GM19395 (cell line): ENCODE measurements at regions not wholly inside any gene's neighbourhood (a gene's known extent, or its start where the extent isn't known, plus 50 kb on each side); places are given as distances from the start of the nearest gene placed in this dataset.

Experiments used
- ATAC-seq: cut with Tn5 transposase; IDR thresholded peaks from one replicate; pipeline ENCODE4 v1.9.1; 2021; ENCODE audit warnings: mild to moderate bottlenecking, moderate library complexity; ENCODE audit not compliant: unreplicated experiment

- no peak for ATAC-seq
These were observed 160.0 kb downstream of the TANC2 start for GRCh38 chr17:63125987-63126386.

GRCh38 chr17:63126607-63127006, 160.6 kb downstream of the TANC2 start:
- no peak for ATAC-seq

GRCh38 chr17:63132459-63132911, 166.4 kb downstream of the TANC2 start:
- ATAC-seq = no peak

- ATAC-seq = no peak
These were observed 167.5 kb downstream of the TANC2 start for GRCh38 chr17:63133491-63133890.

- no peak for ATAC-seq
These were observed 168.8 kb downstream of the TANC2 start for GRCh38 chr17:63134867-63135266.

- ATAC-seq = no peak
These were observed 170.5 kb downstream of the TANC2 start for GRCh38 chr17:63136369-63137012.

- no peak for ATAC-seq
These were observed 171.1 kb downstream of the TANC2 start for GRCh38 chr17:63137163-63137562.

GRCh38 chr17:63138713-63139112, 172.7 kb downstream of the TANC2 start:
- ATAC-seq = no peak

- no peak for ATAC-seq
These were observed 173.3 kb downstream of the TANC2 start for GRCh38 chr17:63139356-63139755.

GRCh38 chr17:63140255-63140654, 174.2 kb downstream of the TANC2 start:
- ATAC-seq = peak; percentile 61

- ATAC-seq = no peak
These were observed 176.8 kb downstream of the TANC2 start for GRCh38 chr17:63142836-63143235.

- ATAC-seq = no peak
These were observed 184.5 kb downstream of the TANC2 start for GRCh38 chr17:63150490-63150889.

GRCh38 chr17:63150994-63151464, 185.0 kb downstream of the TANC2 start:
- ATAC-seq = no peak

GRCh38 chr17:63151941-63152523, 186.0 kb downstream of the TANC2 start:
- no peak for ATAC-seq

- no peak for ATAC-seq
These were observed 187.5 kb downstream of the TANC2 start for GRCh38 chr17:63153488-63153887.

GRCh38 chr17:63154586-63155244, 188.7 kb downstream of the TANC2 start:
- ATAC-seq = no peak

GRCh38 chr17:63156986-63157385, 191.0 kb downstream of the TANC2 start:
- ATAC-seq = no peak

GRCh38 chr17:63162406-63163157, 196.5 kb downstream of the TANC2 start:
- no peak for ATAC-seq

GRCh38 chr17:63163158-63163520, 197.1 kb downstream of the TANC2 start:
- no peak for ATAC-seq

GRCh38 chr17:63165400-63165799, 199.4 kb downstream of the TANC2 start:
- no peak for ATAC-seq

- no peak for ATAC-seq
These were observed 204.8 kb downstream of the TANC2 start for GRCh38 chr17:63170795-63171194.
